C4-2B (cell line): ENCODE measurements at regions not wholly inside any gene's neighbourhood (a gene's known extent, or its start where the extent isn't known, plus 50 kb on each side); places are given as distances from the start of the nearest gene placed in this dataset.

Experiments
- ZFX ChIP-seq: fragments of 450-650 bp; IDR thresholded peaks from 2 replicates; pipeline ENCODE4 v1.6.1; 2017
- TF ChIP-seq, protein P1 (sequence below): fragments of 450-650 bp; conservative IDR thresholded peaks from 2 replicates; pipeline ENCODE4 v1.5.1; 2017; ENCODE audit warnings: mild to moderate bottlenecking

GRCh38 chr5:2166979-2167377 is 284.3 kb upstream of the IRX4 start:
- TF ChIP-seq, protein P1, sequence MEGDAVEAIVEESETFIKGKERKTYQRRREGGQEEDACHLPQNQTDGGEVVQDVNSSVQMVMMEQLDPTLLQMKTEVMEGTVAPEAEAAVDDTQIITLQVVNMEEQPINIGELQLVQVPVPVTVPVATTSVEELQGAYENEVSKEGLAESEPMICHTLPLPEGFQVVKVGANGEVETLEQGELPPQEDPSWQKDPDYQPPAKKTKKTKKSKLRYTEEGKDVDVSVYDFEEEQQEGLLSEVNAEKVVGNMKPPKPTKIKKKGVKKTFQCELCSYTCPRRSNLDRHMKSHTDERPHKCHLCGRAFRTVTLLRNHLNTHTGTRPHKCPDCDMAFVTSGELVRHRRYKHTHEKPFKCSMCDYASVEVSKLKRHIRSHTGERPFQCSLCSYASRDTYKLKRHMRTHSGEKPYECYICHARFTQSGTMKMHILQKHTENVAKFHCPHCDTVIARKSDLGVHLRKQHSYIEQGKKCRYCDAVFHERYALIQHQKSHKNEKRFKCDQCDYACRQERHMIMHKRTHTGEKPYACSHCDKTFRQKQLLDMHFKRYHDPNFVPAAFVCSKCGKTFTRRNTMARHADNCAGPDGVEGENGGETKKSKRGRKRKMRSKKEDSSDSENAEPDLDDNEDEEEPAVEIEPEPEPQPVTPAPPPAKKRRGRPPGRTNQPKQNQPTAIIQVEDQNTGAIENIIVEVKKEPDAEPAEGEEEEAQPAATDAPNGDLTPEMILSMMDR: no peak
- no peak for TF ChIP-seq ZFX
